HUES48 (cell line): ENCODE measurements at regions not wholly inside any gene's neighbourhood (a gene's known extent, or its start where the extent isn't known, plus 50 kb on each side); places are given as distances from the start of the nearest gene placed in this dataset.

Experiments
- H3K27ac ChIP-seq: one replicate; pipeline ENCODE4 v1.7.0; 2013; ENCODE audit warnings: low read depth, low read length, inconsistent platforms
- H3K27me3 ChIP-seq: 2 replicates; pipeline ENCODE4 v1.6.1; 2013; ENCODE audit warnings: mild to moderate bottlenecking, low read length; ENCODE audit not compliant: control insufficient read depth, insufficient read depth
- H3K36me3 ChIP-seq: 2 replicates; pipeline ENCODE4 v1.6.1; 2013; ENCODE audit warnings: low read length; ENCODE audit not compliant: control insufficient read depth, insufficient read depth
- H3K4me1 ChIP-seq: 2 replicates; pipeline ENCODE4 v1.6.1; 2013; ENCODE audit warnings: mild to moderate bottlenecking, low read length; ENCODE audit not compliant: control insufficient read depth, insufficient read depth
- H3K4me3 ChIP-seq: 2 replicates; pipeline ENCODE4 v1.5.1; 2013; ENCODE audit warnings: mild to moderate bottlenecking, low read depth, low read length
- H3K9ac ChIP-seq: 2 replicates; pipeline ENCODE4 v1.6.1; 2013; ENCODE audit warnings: mild to moderate bottlenecking, low read depth, low read length, moderate library complexity
- H3K9me3 ChIP-seq: 2 replicates; pipeline ENCODE4 v1.6.1; 2013; ENCODE audit warnings: low read length; ENCODE audit not compliant: control insufficient read depth, insufficient read depth

DNA sequence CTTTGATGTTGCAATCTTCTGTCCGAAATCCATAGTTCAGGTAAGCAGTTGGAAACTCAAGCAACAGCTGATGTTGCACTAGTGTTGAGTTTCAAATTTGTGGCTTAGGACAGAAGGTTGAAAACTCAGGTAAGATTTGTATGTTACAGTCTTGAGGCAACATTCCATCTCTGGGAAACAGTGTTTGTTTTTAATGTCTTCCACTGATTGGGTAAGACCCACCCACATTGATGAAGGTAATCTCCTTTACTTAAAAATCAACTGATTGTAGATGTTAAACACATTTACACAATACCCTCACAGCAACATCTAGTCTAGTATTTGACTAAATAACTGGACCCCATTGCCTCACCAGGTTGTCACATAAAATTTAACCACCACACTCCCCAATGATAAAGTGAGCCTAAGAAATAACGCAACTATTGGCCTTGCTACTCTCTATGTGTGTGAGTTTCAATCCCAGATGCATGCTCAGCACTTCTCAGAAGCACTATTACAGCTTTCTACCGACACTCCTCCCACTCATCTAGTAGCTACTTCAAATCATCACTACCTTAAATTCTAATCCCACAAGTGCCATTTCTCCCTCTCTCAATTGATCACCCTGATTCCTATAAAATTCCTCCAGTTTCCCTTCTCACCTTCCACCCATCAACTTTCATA is 164.0 kb downstream of the MBD2 start:
- Histone ChIP-seq H3K4me1 (no peaks in the 10 kb centered on the region), H3K9ac (no peak overlapping the region)

DNA sequence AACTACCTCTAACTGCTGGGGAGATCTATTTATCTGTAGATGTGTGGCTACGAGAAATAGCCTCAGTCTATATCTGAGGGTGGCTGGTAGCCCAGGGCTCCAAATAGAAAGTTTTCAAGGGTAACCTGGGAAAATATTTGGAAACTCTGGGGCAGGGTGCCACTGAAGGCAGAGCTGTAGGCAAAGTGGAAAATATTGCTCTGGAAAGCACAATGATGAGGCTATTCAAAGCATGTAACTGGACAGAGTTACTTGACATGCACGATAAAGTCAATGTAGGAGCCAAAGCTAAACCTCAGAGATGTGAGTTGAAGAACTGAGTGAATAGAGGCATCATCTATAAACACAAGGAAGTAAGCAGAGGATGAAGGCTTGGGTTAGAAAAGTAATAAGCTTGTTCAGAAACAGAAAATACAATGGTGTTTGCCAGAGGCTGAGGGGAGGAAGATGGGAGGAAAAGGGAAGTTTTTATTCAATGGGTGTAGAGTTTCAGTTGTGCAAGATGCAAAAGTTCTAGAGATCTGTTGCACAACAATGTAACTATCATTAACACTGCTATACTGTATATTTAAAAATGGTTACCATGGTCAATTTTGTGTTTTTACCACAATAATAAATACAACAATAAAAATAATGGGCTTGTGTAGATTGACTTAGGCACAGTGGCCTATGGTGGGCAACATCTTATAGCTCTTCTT is 171.6 kb downstream of the MBD2 start:
- no peaks in the 10 kb centered on the region for H3K27me3 ChIP-seq
- no peak overlapping the region for H3K4me3 ChIP-seq
- no peak overlapping the region for H3K9ac ChIP-seq
- no peaks in the 10 kb centered on the region for H3K9me3 ChIP-seq
- H3K4me1 ChIP-seq, result no peaks in the 10 kb centered on the region
- no peaks in the 10 kb centered on the region for H3K36me3 ChIP-seq
- no peak overlapping the region for H3K27ac ChIP-seq

More for the DNA sequence above, 164.0 kb downstream of the MBD2 start:
- no peak overlapping the region for H3K4me3 ChIP-seq
- no peak overlapping the region for H3K27ac ChIP-seq
- no peaks in the 10 kb centered on the region for H3K27me3 ChIP-seq
- no peaks in the 10 kb centered on the region; the same call in 1 of the 2 replicates for H3K9me3 ChIP-seq
- H3K36me3 ChIP-seq, result no peaks in the 10 kb centered on the region

DNA sequence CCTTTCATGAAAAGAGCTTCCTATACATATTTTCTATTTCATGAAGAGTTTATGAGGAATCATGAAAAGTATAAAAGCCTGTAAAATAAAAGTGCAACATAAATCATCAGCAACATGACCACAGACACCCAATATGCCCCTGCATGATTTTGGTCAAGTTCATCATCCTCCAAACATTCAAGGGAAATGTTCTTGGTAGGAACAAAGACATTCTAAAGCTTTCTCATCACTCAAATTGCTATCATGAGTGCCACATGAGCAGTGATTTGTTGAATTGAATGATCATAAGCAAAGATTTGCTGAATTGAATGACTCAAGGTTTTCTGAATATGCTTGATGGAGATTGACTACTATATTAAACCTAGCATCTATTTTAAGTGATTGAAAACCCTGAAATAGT is 172.2 kb downstream of the MBD2 start:
- Histone ChIP-seq H3K27me3 (no peaks in the 10 kb centered on the region), H3K4me1 (no peaks in the 10 kb centered on the region), H3K36me3 (no peaks in the 10 kb centered on the region), H3K27ac (no peak overlapping the region), H3K4me3 (no peak overlapping the region), H3K9ac (no peak overlapping the region), H3K9me3 (no peaks in the 10 kb centered on the region)

DNA sequence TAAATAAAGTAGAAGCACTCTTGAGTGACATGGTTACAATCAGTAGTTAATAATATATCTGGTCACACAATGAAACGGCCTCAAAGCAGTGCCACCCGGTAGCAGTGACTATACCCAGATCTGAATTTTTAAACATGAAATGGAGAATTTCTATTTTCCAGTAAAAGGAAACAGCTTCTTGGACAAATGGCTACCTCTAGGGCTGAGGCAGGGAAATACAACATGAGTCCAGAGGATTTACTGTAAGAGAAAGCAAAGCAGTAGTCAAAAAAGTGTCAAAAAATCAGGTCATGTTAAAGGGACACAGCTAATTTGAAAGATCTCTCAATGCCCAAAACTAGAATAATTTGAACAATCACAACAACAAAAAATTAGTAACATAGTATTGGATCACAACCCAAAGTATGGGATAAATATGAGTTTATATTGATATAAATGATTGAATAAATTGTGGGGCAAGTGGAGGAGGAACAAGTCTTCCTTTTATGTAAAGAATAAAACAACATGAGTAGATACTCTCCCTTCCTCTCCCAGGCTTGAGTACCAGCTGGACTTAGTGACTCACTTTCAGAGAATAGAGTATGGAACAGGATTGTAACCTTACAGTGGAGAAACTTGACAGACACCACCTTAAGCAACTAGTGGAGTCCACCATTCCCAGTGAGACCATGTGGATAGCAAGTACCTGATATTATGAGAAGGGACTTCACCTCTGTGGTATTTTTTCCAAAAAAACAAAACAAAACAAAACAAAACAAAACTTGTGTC is 180.8 kb downstream of the MBD2 start:
- Histone ChIP-seq H3K36me3 (no peaks in the 10 kb centered on the region), H3K9ac (no peak overlapping the region), H3K4me3 (no peak overlapping the region), H3K27ac (no peak overlapping the region), H3K27me3 (no peaks in the 10 kb centered on the region), H3K9me3 (no peaks in the 10 kb centered on the region), H3K4me1 (no peaks in the 10 kb centered on the region)

GRCh38 chr18:54035927-54036326 is 188.5 kb downstream of the MBD2 start:
- Histone ChIP-seq H3K36me3 (no peaks in the 10 kb centered on the region), H3K27ac (no peak overlapping the region), H3K9me3 (no peaks in the 10 kb centered on the region), H3K27me3 (no peaks in the 10 kb centered on the region), H3K9ac (no peak overlapping the region), H3K4me3 (no peak overlapping the region), H3K4me1 (no peaks in the 10 kb centered on the region)

- Histone ChIP-seq H3K9ac (no peak overlapping the region), H3K4me1 (no peaks in the 10 kb centered on the region), H3K4me3 (no peak overlapping the region), H3K27me3 (no peaks in the 10 kb centered on the region), H3K9me3 (no peaks in the 10 kb centered on the region), H3K36me3 (no peaks in the 10 kb centered on the region), H3K27ac (no peak overlapping the region)
Measured at GRCh38 chr18:54033052-54033451, 191.4 kb downstream of the MBD2 start.

GRCh38 chr18:54032412-54032811 is 192.1 kb downstream of the MBD2 start:
- no peaks in the 10 kb centered on the region for H3K9me3 ChIP-seq

DNA sequence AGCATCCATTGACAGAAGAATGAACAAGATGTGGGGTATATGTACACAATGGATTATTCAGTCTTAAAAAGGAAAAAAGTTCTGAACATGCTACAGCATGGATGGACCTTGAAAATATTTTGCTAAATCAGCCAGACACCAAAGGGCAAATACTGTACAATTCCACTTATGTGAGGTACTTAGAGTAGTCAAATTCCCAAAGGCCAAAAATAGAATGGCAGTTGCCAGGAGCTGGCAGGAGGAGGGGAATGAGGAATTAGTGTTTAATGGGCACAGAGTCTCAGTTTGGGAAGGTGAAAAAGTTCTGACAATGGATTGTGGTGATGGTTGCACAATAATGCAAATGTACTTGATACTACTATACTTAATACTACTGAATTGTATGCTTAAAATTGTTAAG is 193.2 kb downstream of the MBD2 start:
- Histone ChIP-seq H3K27ac (no peak overlapping the region), H3K9ac (no peak overlapping the region), H3K36me3 (no peaks in the 10 kb centered on the region), H3K9me3 (no peaks in the 10 kb centered on the region), H3K27me3 (no peaks in the 10 kb centered on the region), H3K4me3 (no peak overlapping the region), H3K4me1 (peaks cover 5% of the 10 kb centered on the region; the same call in 1 of the 2 replicates)

More at GRCh38 chr18:54032412-54032811, 192.1 kb downstream of the MBD2 start:
- H3K4me1 ChIP-seq, result peaks cover 4% of the 10 kb centered on the region; the same call in 1 of the 2 replicates
- H3K4me3 ChIP-seq, result no peak overlapping the region
- no peaks in the 10 kb centered on the region for H3K36me3 ChIP-seq
- no peaks in the 10 kb centered on the region for H3K27me3 ChIP-seq
- no peak overlapping the region for H3K9ac ChIP-seq
- no peak overlapping the region for H3K27ac ChIP-seq

- Histone ChIP-seq H3K27ac (no peak overlapping the region), H3K4me3 (no peak overlapping the region), H3K9ac (no peak overlapping the region), H3K9me3 (no peaks in the 10 kb centered on the region; the same call in 1 of the 2 replicates), H3K27me3 (no peaks in the 10 kb centered on the region), H3K36me3 (no peaks in the 10 kb centered on the region), H3K4me1 (peaks cover 5% of the 10 kb centered on the region; the same call in 1 of the 2 replicates)
Measured at GRCh38 chr18:54030434-54030833, 194.0 kb downstream of the MBD2 start.

GRCh38 chr18:54023471-54023870 is 201.0 kb downstream of the MBD2 start:
- Histone ChIP-seq H3K4me1 (peaks cover 5% of the 10 kb centered on the region; the same call in 1 of the 2 replicates), H3K4me3 (no peak overlapping the region), H3K9me3 (no peaks in the 10 kb centered on the region; the same call in 1 of the 2 replicates), H3K9ac (no peak overlapping the region), H3K27ac (no peak overlapping the region), H3K27me3 (no peaks in the 10 kb centered on the region), H3K36me3 (no peaks in the 10 kb centered on the region)

DNA sequence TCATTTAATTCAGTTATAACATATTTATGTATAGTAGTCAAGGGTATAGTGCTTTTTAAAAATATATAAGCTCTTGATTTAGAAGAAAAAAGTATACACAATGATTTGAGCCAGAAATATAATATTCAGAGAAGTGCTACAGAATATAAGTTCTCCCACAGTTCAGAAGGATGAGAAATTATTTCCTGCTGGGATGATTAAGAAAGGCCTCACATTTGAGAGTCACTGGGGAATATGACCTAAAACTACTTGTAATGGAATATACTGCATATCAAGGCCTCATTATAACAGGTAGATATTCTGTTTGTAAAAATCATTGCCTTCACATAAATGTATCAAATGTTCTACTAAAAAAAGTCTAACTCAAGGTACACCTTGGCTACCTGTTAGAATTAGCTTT is 203.5 kb downstream of the MBD2 start:
- Histone ChIP-seq H3K9ac (no peak overlapping the region), H3K4me1 (no peaks in the 10 kb centered on the region), H3K27me3 (no peaks in the 10 kb centered on the region), H3K27ac (no peak overlapping the region), H3K4me3 (no peak overlapping the region), H3K9me3 (no peaks in the 10 kb centered on the region; the same call in 1 of the 2 replicates), H3K36me3 (no peaks in the 10 kb centered on the region)
